GM10266 (cell line): ENCODE measurements at regions not wholly inside any gene's neighbourhood (a gene's known extent, or its start where the extent isn't known, plus 50 kb on each side); places are given as distances from the start of the nearest gene placed in this dataset.
"Not testable (repeated sequence)": the region's sequence is repeated elsewhere in the genome, so short reads cannot be mapped to it uniquely, and the experiment has no call there.

ENCODE experiments used
- DNase-seq: peaks from one replicate; pipeline ENCODE4 v3.0.0; 2012; ENCODE audit errors: extremely low spot score
- CTCF ChIP-seq: IDR thresholded peaks from 2 replicates; pipeline ENCODE4 v1.5.1; 2012; ENCODE audit warnings: mild to moderate bottlenecking, low read depth; ENCODE audit not compliant: control insufficient read depth, insufficient read depth; ENCODE audit errors: missing control alignments

DNA sequence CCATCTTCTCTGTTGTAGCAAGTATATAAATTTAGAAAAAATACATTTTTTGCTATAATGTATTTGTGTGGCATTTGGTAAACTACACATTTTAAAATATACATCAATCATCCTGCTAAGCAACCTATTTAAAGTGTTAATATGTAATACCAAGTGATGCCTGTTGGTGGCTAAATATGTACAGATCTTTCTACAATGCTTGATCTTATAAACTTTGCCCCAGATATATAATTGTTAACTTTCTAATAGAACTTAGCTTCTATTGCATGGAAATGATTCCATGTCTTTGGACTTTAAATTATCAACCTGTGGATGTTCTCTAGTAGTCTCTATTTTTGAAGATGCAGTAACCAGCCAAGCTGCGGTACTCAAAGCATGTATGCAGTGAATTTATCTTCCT is 1260.4 kb upstream of the RAG2 start:
- no peak for DNase-seq

GRCh38 chr11:37857726-37858125 is 1259.7 kb upstream of the RAG2 start:
- TF ChIP-seq CTCF: no peak
- DNase-seq: no peak

More for the DNA sequence above, 1260.4 kb upstream of the RAG2 start:
- TF ChIP-seq CTCF: no peak

DNA sequence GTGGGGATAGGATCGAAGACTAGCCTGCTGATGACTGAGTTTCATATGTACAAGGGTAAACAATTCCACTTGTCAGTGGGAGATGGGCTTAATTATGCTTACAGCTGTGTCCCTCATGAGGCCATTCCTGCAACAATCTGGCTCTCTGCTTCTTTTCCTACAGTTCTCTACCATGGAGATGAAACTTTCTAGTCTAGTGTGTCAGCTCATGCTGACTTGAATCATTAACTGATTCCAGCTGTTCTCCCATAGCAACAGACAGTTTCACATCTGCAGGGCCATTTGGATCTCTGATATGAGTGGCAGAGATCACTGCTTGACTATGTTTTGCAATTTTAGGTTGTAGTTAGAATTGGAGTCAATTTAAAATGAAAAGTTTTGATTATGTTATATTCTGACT is 1251.7 kb upstream of the RAG2 start:
- no peak for DNase-seq
- no peak for TF ChIP-seq CTCF

- no peak for TF ChIP-seq CTCF
- DNase-seq: no peak
Observed at GRCh38 chr11:37843603-37844002, 1245.6 kb upstream of the RAG2 start.

DNA sequence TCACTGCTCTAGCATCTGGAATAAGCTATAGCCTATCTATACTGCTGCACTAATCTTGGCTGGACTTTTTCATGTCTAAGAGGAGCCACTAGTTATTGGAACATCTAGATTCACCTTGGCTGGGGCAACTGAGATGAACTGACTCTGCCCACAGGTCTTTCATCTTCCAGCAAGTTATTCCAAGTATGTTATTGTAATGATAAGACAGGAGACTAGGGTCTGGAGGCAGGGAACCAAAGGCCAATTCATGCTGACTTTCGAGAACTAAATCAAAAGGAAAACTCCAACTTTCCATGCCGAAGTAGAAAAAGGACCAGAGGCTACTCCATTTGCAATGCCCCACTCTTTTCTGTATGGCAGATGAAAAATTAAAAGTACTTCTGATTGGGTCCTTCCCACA is 1243.0 kb upstream of the RAG2 start:
- TF ChIP-seq CTCF: no peak

DNA sequence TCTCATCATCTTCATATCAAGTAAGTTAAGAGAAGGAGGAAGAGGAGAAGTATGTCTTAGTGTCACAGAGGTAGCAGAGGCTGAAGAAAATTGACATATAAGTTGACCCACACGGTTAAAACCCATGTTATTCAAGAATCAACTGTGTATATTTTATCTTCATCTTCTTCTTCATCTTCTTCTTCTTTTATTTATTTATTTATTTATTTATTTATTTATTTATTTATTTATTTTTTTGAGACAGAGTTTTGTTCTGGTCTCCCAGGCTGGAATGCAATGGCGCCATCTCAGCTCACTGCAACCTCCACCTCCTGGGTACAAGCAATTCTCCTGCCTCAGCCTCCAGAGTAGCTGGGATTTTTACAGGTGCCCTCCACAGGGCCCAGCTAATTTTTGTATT is 1242.3 kb upstream of the RAG2 start:
- DNase-seq: not testable (repeated sequence)

More for the DNA sequence above, 1243.0 kb upstream of the RAG2 start:
- no peak for DNase-seq

- no peak for DNase-seq
- TF ChIP-seq CTCF: no peak
Observed at GRCh38 chr11:37830529-37830928, 1232.5 kb upstream of the RAG2 start.

DNA sequence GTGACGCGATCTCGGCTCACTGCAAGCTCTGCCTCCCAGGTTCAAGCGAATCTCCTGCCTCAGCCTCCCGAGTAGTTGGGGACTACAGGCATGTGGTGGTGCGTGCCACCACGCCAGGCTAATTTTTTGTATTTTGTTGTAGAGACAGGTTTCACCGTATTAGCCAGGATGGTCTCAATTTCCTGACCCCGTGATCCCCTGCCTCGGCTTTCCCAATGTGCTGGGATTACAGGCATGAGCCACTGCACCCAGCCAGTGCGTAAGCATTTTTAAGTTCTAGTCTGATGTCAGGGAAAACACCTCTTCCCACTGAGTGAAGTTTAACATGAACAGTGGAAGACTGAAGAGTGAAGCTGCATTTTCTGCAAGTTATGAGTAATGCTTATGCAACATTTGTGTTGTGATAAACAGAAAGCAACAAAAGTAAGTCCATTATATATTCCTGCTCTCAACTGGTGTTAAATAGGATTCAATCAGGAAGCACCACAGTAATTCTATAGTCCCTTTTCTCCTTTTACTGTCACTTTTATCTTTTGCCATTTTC is 1219.8 kb upstream of the RAG2 start:
- TF ChIP-seq CTCF: no peak
- DNase-seq: no peak
